HG02973 (cell line): ENCODE measurements at regions not wholly inside any gene's neighbourhood (a gene's known extent, or its start where the extent isn't known, plus 50 kb on each side); places are given as distances from the start of the nearest gene placed in this dataset.

Experiments
- ATAC-seq: cut with Tn5 transposase; IDR thresholded peaks from one replicate; pipeline ENCODE4 v1.9.1; 2021; ENCODE audit warnings: moderate library complexity; ENCODE audit not compliant: unreplicated experiment

DNA sequence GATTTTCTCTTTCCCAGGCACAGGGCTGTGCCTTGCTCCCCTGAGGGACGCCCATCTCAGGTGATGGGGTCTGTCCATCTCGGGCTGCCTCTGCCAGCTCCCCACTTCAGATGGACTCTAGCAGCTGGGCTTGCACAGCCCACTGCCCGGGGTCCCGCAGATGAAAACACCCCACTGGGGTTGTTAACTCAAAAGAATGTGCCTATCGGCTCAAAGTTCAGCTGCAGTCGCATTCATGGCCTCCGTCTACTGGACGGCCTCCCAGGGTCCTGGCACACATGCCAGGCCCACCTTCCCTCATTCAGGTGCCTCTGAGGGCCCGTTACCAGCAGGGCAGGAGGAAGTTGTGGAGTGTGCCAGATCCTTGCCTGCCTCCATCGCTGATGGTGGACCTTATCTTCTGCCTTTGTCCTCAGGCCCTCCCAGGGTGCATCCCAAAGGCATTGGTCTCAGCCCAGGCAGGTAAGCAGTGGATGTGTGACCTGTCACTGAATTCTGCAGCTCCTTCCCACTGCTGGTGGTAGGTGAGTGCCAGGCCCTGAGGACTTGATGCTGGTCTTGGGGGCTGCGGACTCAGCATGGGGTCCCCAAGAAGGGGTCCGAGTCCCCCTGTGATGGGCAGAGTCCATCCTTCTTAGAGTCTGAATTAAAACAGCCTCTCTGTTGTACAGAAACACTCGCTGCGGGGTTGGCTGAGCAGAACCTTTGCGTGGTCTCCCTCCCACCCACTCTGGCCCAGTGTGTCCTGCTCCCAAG is 324.6 kb upstream of the DIO3 start:
- no peak for ATAC-seq

DNA sequence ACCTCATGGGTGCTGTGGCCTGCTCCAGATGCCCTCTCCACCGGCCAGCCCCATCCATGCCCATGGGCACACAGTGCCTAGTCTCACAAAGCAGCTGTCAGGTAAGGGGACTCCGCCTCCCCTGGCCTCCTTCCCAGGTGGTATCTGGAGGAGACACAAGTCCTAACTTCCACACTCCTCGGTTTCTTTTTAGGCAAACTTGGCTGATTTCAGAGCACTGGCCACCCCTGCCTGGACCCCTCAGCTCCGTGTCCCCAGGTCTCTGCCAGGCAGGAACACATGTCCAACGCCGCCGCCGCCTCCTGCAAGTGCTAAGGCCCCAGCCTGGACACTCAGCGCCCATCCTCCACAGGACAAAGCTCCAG is 324.1 kb upstream of the DIO3 start:
- no peak for ATAC-seq

DNA sequence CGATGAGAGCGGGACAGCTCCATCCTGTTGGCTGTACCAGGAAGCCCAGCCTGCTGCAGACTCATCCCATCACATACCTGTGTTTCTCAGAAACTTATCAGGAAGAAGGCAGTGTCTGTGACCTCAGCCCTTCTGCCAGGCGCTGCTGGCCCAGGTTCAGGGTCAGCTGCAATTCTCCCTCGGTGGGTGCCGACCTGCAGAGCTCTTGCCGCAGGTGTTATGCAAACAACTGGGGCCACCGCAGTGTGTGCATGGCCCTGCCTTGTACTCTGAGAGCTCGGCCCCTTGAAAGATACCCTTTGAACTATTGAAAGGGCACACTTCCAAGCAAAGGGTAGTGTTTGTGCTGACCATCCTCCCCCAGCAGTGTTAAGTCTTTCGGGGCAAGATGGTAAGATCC is 322.2 kb upstream of the DIO3 start:
- ATAC-seq: no peak

DNA sequence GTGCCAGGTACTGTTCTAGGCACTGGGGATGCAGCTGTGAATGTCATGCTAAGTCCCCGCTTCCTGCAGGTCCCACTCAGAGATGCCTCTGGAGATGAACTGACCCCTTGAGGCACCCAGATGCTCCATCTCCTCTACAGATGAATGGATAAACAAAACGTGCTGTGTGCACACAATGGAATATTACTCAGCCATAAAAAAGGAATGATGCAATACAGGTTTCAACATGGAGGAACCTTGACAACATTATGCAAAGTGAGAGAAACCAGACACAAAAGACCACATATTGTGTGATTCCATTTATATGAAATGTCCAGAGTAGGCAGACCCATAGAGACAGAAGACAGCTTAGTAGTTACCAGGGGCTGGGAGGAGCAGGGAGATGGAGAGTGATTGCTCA is 320.1 kb upstream of the DIO3 start:
- no peak for ATAC-seq

DNA sequence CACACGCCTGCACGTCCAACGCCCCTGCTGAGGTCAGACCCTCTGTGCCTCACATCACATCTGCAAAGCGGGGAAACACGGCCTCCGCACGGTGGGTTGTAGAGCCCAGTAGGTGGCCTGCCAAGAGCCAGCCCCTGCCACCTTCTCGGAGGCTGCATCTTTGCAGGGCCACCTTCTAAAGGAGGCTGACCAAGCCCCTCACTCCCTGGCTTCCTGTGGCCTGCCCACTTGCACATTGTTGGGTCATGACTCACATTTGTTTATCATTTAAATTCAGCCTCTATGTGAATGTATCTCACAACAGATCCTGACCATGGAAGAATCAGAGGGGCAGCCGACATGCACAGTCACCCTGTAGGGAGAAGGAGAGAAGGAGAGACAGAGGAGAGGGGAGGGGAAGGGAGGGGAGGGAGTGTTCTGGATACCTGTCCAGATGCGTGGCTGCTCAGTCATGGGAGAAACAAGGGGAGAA is 319.5 kb upstream of the DIO3 start:
- ATAC-seq: no peak

DNA sequence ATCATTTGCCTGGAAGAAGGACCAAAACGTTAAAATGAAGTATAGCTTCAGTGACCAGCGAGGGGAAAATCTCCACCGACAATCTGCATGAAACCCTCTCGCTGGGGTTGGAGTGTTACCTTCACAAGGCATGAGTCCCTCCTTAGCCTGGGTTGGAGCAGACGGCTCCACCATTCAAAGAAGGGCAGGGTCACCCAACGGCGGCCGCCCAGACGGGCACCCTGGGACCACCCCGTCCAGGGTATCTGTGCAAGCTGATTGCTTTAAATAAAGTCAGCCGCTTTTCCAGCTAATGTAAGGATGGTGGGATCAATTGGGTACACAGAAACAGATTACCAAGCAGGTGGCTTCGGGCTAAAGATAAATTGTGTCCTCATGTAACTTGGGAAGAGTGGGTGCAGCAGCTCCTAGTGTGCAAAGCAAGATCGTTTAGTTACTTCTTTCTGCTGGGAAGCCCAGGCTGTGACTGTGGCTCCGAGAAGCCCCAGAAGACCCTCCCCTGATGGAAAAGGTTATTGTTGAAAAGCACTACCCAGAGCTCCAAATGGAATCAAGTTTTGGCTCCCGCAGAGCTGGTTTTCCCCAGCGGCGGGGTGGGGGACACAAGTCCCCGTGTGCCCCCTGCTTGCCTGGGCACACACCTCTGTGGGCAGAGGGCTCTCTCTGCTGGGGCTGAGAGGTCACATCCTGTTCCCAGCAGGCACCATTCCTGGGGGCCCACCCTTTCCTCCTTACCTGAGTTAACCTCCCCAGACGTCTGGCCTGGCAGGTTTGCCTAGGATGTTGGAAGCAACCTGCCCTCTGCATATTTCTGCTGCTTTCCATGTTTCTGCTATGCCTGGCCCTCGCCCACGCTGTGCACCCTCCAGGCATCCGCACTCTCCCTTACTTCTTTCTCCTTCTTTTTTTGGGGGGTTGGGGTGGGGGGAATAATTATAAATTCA is 318.6 kb upstream of the DIO3 start:
- no peak for ATAC-seq

DNA sequence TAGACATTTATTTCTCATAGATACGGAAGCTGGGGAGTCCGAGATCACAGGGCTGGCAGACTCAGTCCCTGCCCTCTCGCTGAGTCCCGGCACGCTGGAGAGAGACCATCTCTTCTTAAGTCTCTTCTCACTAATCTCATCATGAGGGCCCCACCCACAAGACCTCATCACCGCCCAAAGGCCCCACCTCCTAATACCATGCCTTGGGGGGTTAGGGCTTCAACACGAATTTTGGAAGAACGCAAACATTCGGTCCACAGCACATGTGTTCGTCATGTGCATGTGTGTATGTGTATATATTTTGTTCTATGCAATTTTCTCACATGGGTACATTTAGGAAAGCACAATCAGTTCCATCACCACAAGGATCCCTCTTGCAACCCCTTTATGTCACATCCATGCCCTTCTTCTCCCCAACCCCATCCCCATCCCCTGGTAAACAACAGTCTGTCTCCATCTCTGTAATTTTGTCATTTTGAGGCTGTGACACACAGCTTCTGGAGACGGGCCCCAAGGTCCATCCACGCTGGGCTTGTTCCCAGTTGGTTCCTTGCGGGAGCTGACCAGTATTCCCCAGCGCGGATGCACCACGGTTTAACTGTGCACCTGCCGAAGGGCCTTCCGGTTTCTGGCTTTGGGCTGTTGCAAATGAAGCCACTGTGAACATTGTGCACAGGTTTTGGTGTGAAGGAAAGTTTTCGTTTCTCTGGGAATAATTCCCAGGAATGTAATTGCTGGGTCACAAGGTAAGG is 317.5 kb upstream of the DIO3 start:
- ATAC-seq: no peak

DNA sequence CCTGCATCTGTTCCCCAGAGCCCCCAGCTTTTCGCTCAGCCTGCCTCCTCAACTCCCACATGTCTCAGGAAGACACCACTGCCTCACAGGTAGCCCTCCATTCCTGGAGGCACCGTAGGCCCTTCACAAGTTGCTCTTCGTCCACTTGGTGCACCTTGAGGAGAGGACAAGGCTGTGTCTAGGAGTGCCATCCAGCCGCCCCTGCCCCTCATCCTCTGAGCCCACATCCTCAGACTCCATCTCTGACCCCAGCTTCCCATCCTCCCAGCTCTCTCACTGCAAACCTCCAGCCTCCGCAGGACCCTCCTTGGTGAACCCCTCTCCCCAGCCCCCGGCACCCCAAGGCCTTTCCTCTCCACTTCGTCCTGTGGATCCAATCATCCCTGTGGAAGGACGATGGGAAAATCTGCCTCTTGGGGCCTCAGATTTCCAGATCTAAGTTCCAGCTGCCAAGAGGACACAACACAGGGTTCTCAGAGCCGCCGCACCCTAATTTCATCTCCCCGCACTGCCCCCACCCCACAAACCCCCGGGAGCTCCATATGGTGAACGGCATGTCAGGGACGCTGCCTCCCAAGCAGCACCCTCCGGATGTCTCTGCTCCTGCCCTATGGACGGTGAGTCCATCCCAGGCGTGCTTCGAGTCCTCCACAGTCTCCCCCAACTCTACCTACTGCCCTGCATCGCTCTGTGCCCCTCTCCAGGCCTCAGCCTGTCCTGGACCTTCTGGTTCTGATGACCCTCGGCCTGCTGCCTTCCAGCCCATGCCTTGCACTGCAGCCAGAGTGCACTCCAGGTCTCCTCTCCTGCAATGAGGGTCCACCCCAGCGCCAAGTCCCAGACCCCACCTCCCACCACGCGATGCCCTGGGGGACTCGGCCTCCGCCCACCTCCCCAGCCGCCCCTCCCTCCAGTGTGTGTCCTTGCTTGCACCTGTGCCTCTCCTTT is 314.1 kb upstream of the DIO3 start:
- no peak for ATAC-seq

DNA sequence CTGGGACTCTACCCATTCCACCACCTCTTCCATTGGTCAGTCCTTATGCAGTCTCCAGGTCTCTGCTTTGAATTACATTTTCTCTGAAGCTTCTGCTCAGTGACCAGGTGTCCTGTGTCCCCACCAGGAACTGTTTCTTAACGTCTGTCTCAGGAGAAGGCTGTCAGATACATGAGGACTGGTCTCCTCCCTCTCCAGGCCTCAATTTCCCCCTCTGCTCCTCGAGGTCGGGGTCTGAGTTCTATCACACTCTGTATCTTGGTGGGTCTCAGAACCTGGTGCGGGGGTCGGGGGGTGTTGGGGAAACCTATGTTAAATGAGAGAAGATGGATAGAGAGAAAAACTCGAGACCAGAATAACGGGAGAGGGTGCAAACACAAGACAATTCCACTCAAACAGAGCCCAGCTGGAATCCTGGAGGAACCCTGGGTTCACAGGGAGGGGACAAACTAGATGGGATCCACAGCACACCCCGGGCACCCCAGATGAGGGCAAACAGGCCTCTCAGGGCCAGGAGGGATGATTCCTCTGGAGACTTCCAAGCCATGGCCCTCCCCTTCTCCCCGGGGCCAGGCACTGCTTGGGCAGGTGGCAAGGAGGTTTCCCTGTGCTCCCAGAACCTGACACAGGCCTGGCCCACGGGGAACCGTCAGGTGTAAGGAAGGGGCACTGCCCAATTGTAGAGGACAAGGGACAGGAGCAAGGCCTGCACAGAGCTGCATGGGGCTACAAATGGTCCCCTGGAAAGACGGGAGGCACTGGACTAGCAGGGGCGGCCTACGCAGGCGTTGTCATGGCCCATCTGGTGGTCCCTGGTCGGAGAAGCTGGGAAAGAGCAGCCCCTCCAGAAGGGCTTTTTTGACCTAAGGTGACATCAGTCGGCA is 313.2 kb upstream of the DIO3 start:
- no peak for ATAC-seq

DNA sequence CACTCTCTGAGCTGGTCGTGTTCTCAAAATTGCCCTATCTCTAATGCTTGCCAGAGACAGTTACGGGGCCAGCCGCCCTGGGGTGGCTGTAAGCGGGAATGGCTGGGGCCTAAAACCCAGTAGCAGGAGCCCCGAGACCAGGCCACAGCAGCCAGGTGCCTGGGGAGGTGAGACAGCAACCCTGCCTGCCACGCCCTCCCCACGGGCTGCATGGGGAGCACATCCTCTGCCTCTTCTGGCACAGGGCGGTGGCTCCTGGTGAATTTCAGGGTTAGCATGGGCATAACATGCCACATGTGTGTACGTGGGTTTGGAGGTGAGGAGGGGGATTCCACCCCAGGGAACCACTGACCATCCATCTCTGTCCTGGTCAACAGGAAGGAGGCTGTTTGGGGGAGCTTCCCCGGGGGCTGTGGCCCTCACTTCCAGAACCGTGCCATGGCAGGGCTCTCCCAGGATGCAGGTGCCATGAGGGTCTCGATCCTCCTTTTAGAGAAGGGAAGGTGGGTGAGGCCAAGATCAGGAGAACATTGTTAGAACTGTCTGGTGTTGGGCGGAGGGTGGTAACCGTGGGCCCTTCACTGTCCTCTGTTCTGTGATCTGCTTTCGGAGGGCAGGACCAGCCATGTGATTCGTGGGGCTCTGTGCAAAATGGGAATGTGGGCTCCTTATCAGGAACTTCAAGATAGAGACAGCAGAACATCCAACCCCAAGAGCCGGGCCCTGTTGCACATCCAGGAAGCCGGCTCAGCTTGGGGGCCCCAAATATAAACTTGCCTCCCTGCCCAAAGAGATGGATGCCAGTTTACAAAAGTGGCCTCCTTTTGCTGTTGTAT is 312.2 kb upstream of the DIO3 start:
- ATAC-seq: no peak

DNA sequence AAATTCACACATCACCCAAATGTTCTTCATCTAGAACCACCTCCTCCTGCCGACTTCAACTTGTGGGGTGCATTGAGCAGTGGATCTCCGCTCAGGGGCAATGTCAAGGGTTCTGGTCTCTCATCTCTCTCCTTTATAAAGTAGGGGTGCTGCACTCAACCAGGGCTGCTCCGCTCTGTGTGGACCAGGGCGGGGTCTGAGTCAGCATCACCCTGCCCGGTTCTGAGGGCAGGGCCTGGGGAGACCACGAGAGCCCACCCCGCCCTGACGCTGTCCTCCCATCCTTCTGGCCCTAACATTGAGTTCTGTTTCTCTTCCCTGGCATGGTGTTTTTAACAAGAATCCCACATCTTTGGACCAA is 311.6 kb upstream of the DIO3 start:
- ATAC-seq: no peak

DNA sequence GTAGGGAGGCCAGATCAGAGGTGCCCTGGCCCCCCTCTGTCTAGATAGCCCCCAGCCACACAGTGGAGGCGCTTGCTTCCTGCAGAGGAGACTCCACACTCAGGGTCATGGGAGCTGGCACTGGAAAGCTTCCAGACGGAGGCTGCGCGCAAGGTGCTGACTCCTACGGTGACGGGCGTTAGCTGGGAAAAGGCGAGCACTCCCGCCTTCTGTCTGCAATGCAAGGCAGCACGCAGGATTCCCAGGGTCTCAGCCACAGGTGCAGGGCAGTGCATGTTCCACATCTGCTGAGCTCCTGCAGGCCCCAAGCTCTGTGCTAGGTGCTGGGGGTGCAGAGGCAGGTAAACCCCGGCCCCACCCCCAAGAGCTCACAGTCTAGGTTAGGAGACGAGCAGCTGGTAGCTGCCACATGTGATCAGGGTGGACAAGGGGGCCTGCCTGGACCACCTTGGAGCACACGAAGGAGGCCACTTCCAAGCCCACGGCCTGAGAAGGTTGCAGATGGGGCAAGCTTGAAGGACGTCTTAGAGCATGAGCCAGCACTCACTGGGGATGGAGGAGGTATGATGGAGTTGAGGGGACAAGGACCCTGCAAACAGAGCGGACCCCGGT is 310.9 kb upstream of the DIO3 start:
- ATAC-seq: no peak

DNA sequence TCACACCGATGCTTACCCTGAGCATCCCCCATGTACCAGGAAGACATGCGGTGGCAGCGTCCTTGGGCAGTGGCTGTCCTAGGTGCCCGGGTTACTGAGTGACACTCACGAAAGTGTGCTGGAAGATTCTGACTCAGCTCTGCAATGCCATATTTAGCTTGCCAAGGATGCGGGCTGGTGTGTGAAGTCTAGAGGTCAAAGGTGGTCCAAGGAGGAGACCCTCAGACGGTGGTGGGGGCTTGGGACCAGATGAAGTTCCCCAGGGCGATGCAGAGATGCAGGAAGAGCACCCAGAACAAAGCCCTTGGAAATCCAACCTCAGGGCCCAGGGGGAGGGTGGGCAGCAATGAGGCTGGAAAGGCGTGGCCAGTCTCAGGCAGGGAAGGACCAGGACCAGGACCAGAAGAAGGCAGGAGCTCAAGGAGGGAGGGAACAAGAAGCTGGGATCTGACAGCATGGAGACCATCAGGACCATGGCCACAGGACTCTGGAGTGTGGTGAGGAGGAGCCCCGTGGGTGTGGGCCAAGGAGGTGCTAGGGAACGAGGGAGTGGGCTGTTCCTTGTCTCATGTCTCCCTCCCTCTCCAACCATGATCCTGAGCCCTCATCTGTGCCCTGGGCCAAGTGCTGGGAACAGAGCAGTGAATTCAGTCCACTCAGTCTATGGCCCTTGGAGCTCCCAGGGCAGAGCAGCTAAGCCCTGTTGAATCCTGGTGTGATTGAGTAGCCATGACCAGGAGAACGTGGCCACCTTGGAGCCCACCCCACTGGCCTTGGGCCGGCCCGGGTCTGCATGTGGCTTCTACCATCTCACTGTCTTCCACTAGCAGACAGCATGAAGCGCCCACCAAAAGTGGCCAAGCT is 310.1 kb upstream of the DIO3 start:
- ATAC-seq: no peak

DNA sequence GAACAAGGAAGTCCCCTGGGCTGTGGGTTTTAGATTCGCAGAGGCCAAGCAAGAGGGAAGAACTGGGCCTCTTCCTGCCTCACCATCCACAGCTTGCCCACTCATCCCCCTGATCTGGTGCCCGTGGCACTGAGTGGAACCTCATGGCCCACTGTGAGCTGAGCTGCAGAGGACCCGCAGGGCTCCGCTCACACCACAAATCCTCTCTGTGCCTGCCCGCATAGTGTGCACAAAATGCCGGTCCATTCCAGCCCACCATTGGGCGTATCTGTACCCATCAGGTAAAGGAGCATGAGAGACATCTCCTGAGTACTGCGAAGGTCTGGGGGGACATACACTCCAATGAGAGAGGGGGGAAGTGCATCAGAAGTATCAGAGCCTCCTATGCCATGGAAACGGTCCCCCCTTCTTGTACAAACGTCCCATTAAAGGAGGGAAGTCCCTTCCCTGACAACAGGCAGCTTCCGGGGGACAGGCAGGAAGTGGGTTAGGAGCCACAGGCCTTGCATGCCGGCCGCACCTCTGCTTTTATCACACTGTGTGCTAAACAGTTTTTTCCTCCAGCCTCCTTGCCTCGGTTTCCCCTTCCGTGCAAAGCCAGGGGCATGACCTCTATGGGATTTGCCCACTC is 309.4 kb upstream of the DIO3 start:
- ATAC-seq: no peak

DNA sequence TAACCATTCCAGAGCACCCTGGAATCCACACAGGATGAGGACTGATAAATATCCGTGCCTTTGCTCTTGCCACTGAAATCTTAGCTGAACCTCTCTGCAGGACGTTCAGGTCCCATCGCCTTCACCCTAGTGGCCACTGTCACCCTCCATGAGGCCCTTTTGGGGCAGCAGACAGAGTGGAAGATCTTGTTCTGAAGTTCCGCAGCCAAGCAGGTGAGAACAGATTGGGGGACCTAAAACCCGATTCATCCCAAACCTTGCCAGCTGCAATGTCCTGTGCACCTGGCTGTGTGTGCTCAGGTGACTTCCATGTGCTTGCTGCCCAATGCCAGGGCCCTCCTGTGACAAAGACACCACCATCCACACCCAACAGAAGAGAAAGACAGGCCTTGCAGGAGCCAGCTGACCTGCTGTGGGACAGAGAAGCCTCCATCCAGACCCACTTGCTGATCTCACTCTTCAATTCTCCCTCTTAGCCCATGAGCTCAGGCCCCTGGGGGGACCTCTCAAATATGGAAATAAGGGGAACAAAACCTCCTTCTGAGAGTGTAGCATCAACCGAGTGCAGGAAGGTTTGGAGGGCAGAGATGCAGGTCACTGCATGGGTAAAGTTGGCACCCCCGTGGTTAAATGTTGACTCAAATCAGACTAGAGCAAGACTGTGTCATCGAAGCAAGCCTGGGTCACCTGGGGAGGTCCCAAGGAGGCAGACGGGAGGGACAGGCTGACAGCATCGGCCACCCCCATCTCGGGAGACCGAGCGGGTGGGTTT is 308.7 kb upstream of the DIO3 start:
- ATAC-seq: no peak

DNA sequence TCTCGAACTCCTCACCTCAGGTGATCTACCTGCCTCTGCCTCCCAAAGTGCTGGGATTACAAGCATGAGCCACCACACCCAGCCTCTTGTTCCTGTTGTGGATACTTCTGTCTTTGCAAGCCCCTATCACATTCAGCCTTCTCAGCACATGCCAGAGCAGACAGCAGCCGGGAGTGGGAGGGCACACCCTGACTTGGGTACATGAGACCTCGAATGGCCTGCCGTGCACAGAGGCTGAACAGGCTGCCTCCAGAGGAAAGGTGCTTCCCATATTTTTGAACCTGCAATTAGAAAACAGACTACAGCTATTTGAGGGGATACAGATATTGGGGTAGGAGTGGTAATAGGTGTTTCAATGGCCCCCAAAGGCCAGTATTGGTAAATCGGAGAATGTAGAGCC is 307.3 kb upstream of the DIO3 start:
- ATAC-seq: no peak
